ENCODE measurements at regions not wholly inside any gene's neighbourhood (a gene's known extent, or its start where the extent isn't known, plus 50 kb on each side); places are given as distances from the start of the nearest gene placed in this dataset.

GRCh38 chr3:10602271-10602670, 96.9 kb upstream of the ATP2B2 start:
- Histone ChIP-seq H3K36me3 (ENCODE audit: control insufficient read depth, insufficient read depth, low read length) (no peaks in the 10 kb centered on the region), H3K27me3 (ENCODE audit: control insufficient read depth, insufficient read depth, low read length) (no peaks in the 10 kb centered on the region), H3K4me3 (ENCODE audit: low read depth, low read length) (no peak overlapping the region)
- DNase-seq (ENCODE audit: low read depth): no peak
- no peak for TF ChIP-seq CTCF (IDR thresholded peaks at IDR 0.05; ENCODE audit: insufficient read depth, low read length, poor library complexity, severe bottlenecking)

GRCh38 chr3:10602769-10603768, 97.7 kb upstream of the ATP2B2 start:
- H3K36me3 ChIP-seq (ENCODE audit: control insufficient read depth, insufficient read depth, low read length): no peaks in the 10 kb centered on the region
- no peaks in the 10 kb centered on the region for H3K27me3 ChIP-seq (ENCODE audit: control insufficient read depth, insufficient read depth, low read length)
- no peak overlapping the region for H3K4me3 ChIP-seq (ENCODE audit: low read depth, low read length)
- no peak for DNase-seq (ENCODE audit: low read depth)
- TF ChIP-seq CTCF (IDR thresholded peaks at IDR 0.05; ENCODE audit: insufficient read depth, low read length, poor library complexity, severe bottlenecking): no peak

GRCh38 chr3:10609134-10609533, 103.7 kb upstream of the ATP2B2 start:
- no peak for TF ChIP-seq CTCF (IDR thresholded peaks at IDR 0.05; ENCODE audit: insufficient read depth, low read length, poor library complexity, severe bottlenecking)
- no peaks in the 10 kb centered on the region for H3K36me3 ChIP-seq (ENCODE audit: control insufficient read depth, insufficient read depth, low read length)
- DNase-seq (ENCODE audit: low read depth): no peak
- H3K27me3 ChIP-seq (ENCODE audit: control insufficient read depth, insufficient read depth, low read length): no peaks in the 10 kb centered on the region
- no peak overlapping the region for H3K4me3 ChIP-seq (ENCODE audit: low read depth, low read length)

GRCh38 chr3:10614168-10614567, 108.8 kb upstream of the ATP2B2 start:
- H3K4me3 ChIP-seq (ENCODE audit: low read depth, low read length): no peak overlapping the region
- no peak for DNase-seq (ENCODE audit: low read depth)
- no peaks in the 10 kb centered on the region for H3K36me3 ChIP-seq (ENCODE audit: control insufficient read depth, insufficient read depth, low read length)
- no peaks in the 10 kb centered on the region for H3K27me3 ChIP-seq (ENCODE audit: control insufficient read depth, insufficient read depth, low read length)
- no peak for TF ChIP-seq CTCF (IDR thresholded peaks at IDR 0.05; ENCODE audit: insufficient read depth, low read length, poor library complexity, severe bottlenecking)

- no peak for TF ChIP-seq CTCF (IDR thresholded peaks at IDR 0.05; ENCODE audit: insufficient read depth, low read length, poor library complexity, severe bottlenecking)
- no peak overlapping the region for H3K4me3 ChIP-seq (ENCODE audit: low read depth, low read length)
- no peaks in the 10 kb centered on the region for H3K36me3 ChIP-seq (ENCODE audit: control insufficient read depth, insufficient read depth, low read length)
- DNase-seq (ENCODE audit: low read depth): no peak
- H3K27me3 ChIP-seq (ENCODE audit: control insufficient read depth, insufficient read depth, low read length): peaks cover 3% of the 10 kb centered on the region
These were observed 110.3 kb upstream of the ATP2B2 start for GRCh38 chr3:10615715-10616114.
